Colonic mucosa (tissue), 4 donors: ENCODE measurements at regions not wholly inside any gene's neighbourhood (a gene's known extent, or its start where the extent isn't known, plus 50 kb on each side); places are given as distances from the start of the nearest gene placed in this dataset.
A peak's percentile ranks its signal among the peaks of the same experiment; 100 is the strongest.

ENCODE experiments used
- DNase-seq: peaks from one replicate; pipeline ENCODE4 v3.0.0-alpha.2; 2020
- H3K27ac ChIP-seq: fragments of 200-600 bp; one replicate; pipeline ENCODE4 v1.8.0; 2021
- H3K27me3 ChIP-seq: fragments of 200-600 bp; one replicate; pipeline ENCODE4 v1.8.0; 2021
- H3K36me3 ChIP-seq: fragments of 200-600 bp; one replicate; pipeline ENCODE4 v1.8.0; 2021
- H3K4me1 ChIP-seq: fragments of 200-600 bp; one replicate; pipeline ENCODE4 v1.8.0; 2021; ENCODE audit warnings: mild to moderate bottlenecking
- H3K4me3 ChIP-seq: fragments of 200-600 bp; one replicate; pipeline ENCODE4 v1.8.0; 2021
- H3K9ac ChIP-seq, 2 donors: one replicate each; pipeline ENCODE4 v1.7.0; 2013; ENCODE audit warnings: control low read depth in 2 of 2, low read depth in 2 of 2, low read length in 2 of 2
- H3K9me3 ChIP-seq: fragments of 200-600 bp; one replicate; pipeline ENCODE4 v1.8.0; 2021
- CTCF ChIP-seq: fragments of 200-600 bp; IDR thresholded peaks from one replicate; pipeline ENCODE4 v1.8.0; 2022; ENCODE audit warnings: antibody characterized with exemption, mild to moderate bottlenecking
- intact Hi-C: fragments of 100-400 bp; cut with DNase I; formaldehyde crosslinking; loops from one replicate; pipeline ENCODE4 v1.14.1; 2022
- donor health status: healthy.
- donor health status: DM: no; HTN: no; CAD: no.
- donor health status: DM: no; HTN: no; CAD: no.

GRCh38 chr20:52244702-52245101, 53.1 kb upstream of the ZFP64 start:
- no peaks in the 10 kb centered on the region for H3K27me3 ChIP-seq
- H3K9me3 ChIP-seq: no peaks in the 10 kb centered on the region
- H3K4me1 ChIP-seq: no peaks in the 10 kb centered on the region
- no peaks in the 10 kb centered on the region for H3K36me3 ChIP-seq
- H3K9ac ChIP-seq: no peak overlapping the region
- TF ChIP-seq CTCF: no peak
- H3K27ac ChIP-seq: no peak overlapping the region
- DNase-seq: no peak
- H3K4me3 ChIP-seq: no peak overlapping the region
- intact Hi-C loops: loop anchor here (5.0 kb wide), 1 partner anchor 138 kb away; no protein-coding TSS in a partner anchor

- peak; percentile 61 for TF ChIP-seq CTCF
- Histone ChIP-seq H3K4me3 (no peak overlapping the region), H3K9me3 (no peaks in the 10 kb centered on the region), H3K9ac (no peak overlapping the region), H3K27ac (no peak overlapping the region), H3K36me3 (no peaks in the 10 kb centered on the region), H3K4me1 (no peaks in the 10 kb centered on the region), H3K27me3 (no peaks in the 10 kb centered on the region)
- DNase-seq: no peak
- intact Hi-C loops: loop anchor here (5.0 kb wide), 1 partner anchor 140 kb away; no protein-coding TSS in a partner anchor
These were observed 51.0 kb upstream of the ZFP64 start for GRCh38 chr20:52242237-52243230.
